Prostate gland (tissue), 2 donors: ENCODE measurements at regions not wholly inside any gene's neighbourhood (a gene's known extent, or its start where the extent isn't known, plus 50 kb on each side); places are given as distances from the start of the nearest gene placed in this dataset.
"Not testable (repeated sequence)": the region's sequence is repeated elsewhere in the genome, so short reads cannot be mapped to it uniquely, and the experiment has no call there.

Experiments
- DNase-seq: peaks from one replicate; pipeline ENCODE4 v3.0.0-alpha.2; 2019; ENCODE audit warnings: low spot score
- H3K27ac ChIP-seq, 2 donors: fragments of 200-600 bp; sonication (generic); 2 replicates each; pipeline ENCODE4 v1.5.1; 2017 to 2019
- H3K27me3 ChIP-seq: fragments of 200-600 bp; sonication (generic); replicated peaks from 2 replicates; pipeline ENCODE4 v1.5.1; 2019; ENCODE audit not compliant: insufficient read depth
- H3K36me3 ChIP-seq, 2 donors: fragments of 200-600 bp; sonication (generic); 1 replicate in 1 of 2; 2 replicates in 1 of 2; pipeline versions ENCODE4 v1.5.1 to v1.8.1; 2017 to 2019
- H3K4me1 ChIP-seq: fragments of 200-600 bp; sonication (generic); replicated peaks from 2 replicates; pipeline ENCODE4 v1.5.1; 2019
- H3K4me3 ChIP-seq, 2 donors: fragments of 200-600 bp; sonication (generic); 2 replicates each; pipeline ENCODE4 v1.5.1; 2017 to 2019
- H3K9me3 ChIP-seq: fragments of 200-600 bp; sonication (generic); 2 replicates; pipeline ENCODE4 v1.5.1; 2017
- WGBS: methylation state at CpG from one replicate; pipeline ENCODE4 v1.1.5; 2018; 5-methylcytosine and 5-hydroxymethylcytosine counted together
- intact Hi-C: fragments of 100-400 bp; cut with DNase I; formaldehyde crosslinking; loops from one replicate; pipeline ENCODE4 v1.14.2; 2022

GRCh38 chr9:41741173-41741572 lies 388.1 kb downstream of the CNTNAP3B start:
- 40% methylated on average over 4 of the region's 5 CpGs for WGBS
- H3K4me1 ChIP-seq = not testable (repeated sequence)

GRCh38 chr9:41738681-41739080 lies 390.5 kb downstream of the CNTNAP3B start:
- DNase-seq, H3K27ac ChIP-seq, H3K36me3 ChIP-seq, H3K9me3 ChIP-seq, H3K27me3 ChIP-seq, intact Hi-C loops, H3K4me3 ChIP-seq, H3K4me1 ChIP-seq: not testable (repeated sequence)
- WGBS = 93% methylated on average over 5 of the region's 5 CpGs

More at GRCh38 chr9:41741173-41741572, 388.1 kb downstream of the CNTNAP3B start:
- H3K27me3 ChIP-seq, H3K9me3 ChIP-seq, DNase-seq, H3K4me3 ChIP-seq, H3K36me3 ChIP-seq, intact Hi-C loops, H3K27ac ChIP-seq: not testable (repeated sequence)

GRCh38 chr9:41699190-41699589 lies 430.0 kb downstream of the CNTNAP3B start:
- H3K36me3 ChIP-seq, H3K4me3 ChIP-seq, H3K27me3 ChIP-seq, DNase-seq, H3K27ac ChIP-seq, intact Hi-C loops, H3K4me1 ChIP-seq, H3K9me3 ChIP-seq: not testable (repeated sequence)
- WGBS = 98% methylated on average over 7 of the region's 13 CpGs

- H3K36me3 ChIP-seq, H3K27me3 ChIP-seq, H3K4me3 ChIP-seq, DNase-seq, H3K4me1 ChIP-seq, H3K9me3 ChIP-seq, intact Hi-C loops, H3K27ac ChIP-seq: not testable (repeated sequence)
- 38% methylated on average over 4 of the region's 4 CpGs for WGBS
Measured at GRCh38 chr9:41697080-41697479, 432.1 kb downstream of the CNTNAP3B start.

GRCh38 chr9:41679312-41679711 lies 449.9 kb downstream of the CNTNAP3B start:
- H3K4me3 ChIP-seq, H3K9me3 ChIP-seq, intact Hi-C loops, H3K27me3 ChIP-seq, H3K4me1 ChIP-seq, DNase-seq, H3K27ac ChIP-seq, H3K36me3 ChIP-seq: not testable (repeated sequence)
- 6% methylated on average over 12 of the region's 23 CpGs for WGBS

- WGBS = 28% methylated on average over 12 of the region's 29 CpGs
- H3K36me3 ChIP-seq, intact Hi-C loops, H3K4me3 ChIP-seq, DNase-seq, H3K27me3 ChIP-seq, H3K4me1 ChIP-seq, H3K27ac ChIP-seq, H3K9me3 ChIP-seq: not testable (repeated sequence)
Measured at GRCh38 chr9:41663497-41664036, 465.7 kb downstream of the CNTNAP3B start.

GRCh38 chr9:41658706-41659105 lies 469.6 kb upstream of the ZNG1F start:
- H3K27me3 ChIP-seq, H3K27ac ChIP-seq, H3K4me1 ChIP-seq, H3K9me3 ChIP-seq, H3K4me3 ChIP-seq, H3K36me3 ChIP-seq, DNase-seq, intact Hi-C loops: not testable (repeated sequence)
- WGBS = 81% methylated on average over 4 of the region's 10 CpGs

GRCh38 chr9:41658116-41658515 lies 469.0 kb upstream of the ZNG1F start:
- H3K4me1 ChIP-seq, H3K36me3 ChIP-seq, H3K4me3 ChIP-seq, H3K27me3 ChIP-seq, DNase-seq, H3K27ac ChIP-seq, intact Hi-C loops, H3K9me3 ChIP-seq: not testable (repeated sequence)
- WGBS = 70% methylated on average over 2 of the region's 2 CpGs

- DNase-seq, H3K4me1 ChIP-seq, intact Hi-C loops, H3K9me3 ChIP-seq, H3K36me3 ChIP-seq, H3K27ac ChIP-seq, H3K4me3 ChIP-seq, H3K27me3 ChIP-seq: not testable (repeated sequence)
- 90% methylated on average over 2 of the region's 2 CpGs for WGBS
Measured at GRCh38 chr9:41657141-41657540, 468.0 kb upstream of the ZNG1F start.

- peak overlapping the region in 1 of 2 donors; percentile 5 for H3K4me3 ChIP-seq
- peak; percentile 51 for DNase-seq
- H3K4me1 ChIP-seq, H3K27me3 ChIP-seq, intact Hi-C loops, H3K36me3 ChIP-seq, H3K9me3 ChIP-seq: not testable (repeated sequence)
- 15% methylated on average over 20 of the region's 35 CpGs for WGBS
- peak overlapping the region in 1 of 2 donors; percentile 35 for H3K27ac ChIP-seq
Measured at GRCh38 chr9:41655071-41655554, 466.0 kb upstream of the ZNG1F start.

GRCh38 chr9:41654349-41654748 lies 465.2 kb upstream of the ZNG1F start:
- DNase-seq, H3K27me3 ChIP-seq, H3K9me3 ChIP-seq, intact Hi-C loops, H3K36me3 ChIP-seq, H3K4me3 ChIP-seq, H3K4me1 ChIP-seq: not testable (repeated sequence)
- peak overlapping the region; percentile 35 to 51 for H3K27ac ChIP-seq
- WGBS = 31% methylated on average over 16 of the region's 16 CpGs

GRCh38 chr9:41653560-41654340 lies 464.6 kb upstream of the ZNG1F start:
- WGBS = 11% methylated on average over 12 of the region's 21 CpGs
- H3K4me1 ChIP-seq, H3K27me3 ChIP-seq, DNase-seq, H3K4me3 ChIP-seq, H3K36me3 ChIP-seq, H3K9me3 ChIP-seq, intact Hi-C loops: not testable (repeated sequence)
- H3K27ac ChIP-seq = peak overlapping the region in 1 of 2 donors; percentile 51

- H3K9me3 ChIP-seq, H3K36me3 ChIP-seq, H3K27me3 ChIP-seq, H3K27ac ChIP-seq, H3K4me3 ChIP-seq, H3K4me1 ChIP-seq, intact Hi-C loops, DNase-seq: not testable (repeated sequence)
- 85% methylated on average over 15 of the region's 17 CpGs for WGBS
Measured at GRCh38 chr9:41652800-41653199, 463.7 kb upstream of the ZNG1F start.
